Lower leg skin (tissue), 4 donors: ENCODE measurements at regions not wholly inside any gene's neighbourhood (a gene's known extent, or its start where the extent isn't known, plus 50 kb on each side); places are given as distances from the start of the nearest gene placed in this dataset.

ENCODE experiments used
- DNase-seq, 2 donors: peaks; one replicate each; pipeline ENCODE4 v3.0.0-alpha.2; 2019; ENCODE audit warnings: low spot score in 2 of 2
- H3K4me3 ChIP-seq: fragments of 200-600 bp; sonication (generic); 2 replicates; pipeline ENCODE4 v1.5.1; 2017; ENCODE audit warnings: mild to moderate bottlenecking, low read depth; ENCODE audit not compliant: poor library complexity, severe bottlenecking
- POLR2A ChIP-seq, 2 donors: fragments of 450-650 bp; IDR thresholded peaks; one replicate each; pipeline ENCODE4 v1.6.1; 2016 to 2017; ENCODE audit warnings: antibody characterized with exemption in 2 of 2, mild to moderate bottlenecking in 1 of 2, moderate library complexity in 1 of 2
- WGBS, 2 donors: methylation state at CpG; one replicate each; pipeline ENCODE4 v1.1.5; 2018; 5-methylcytosine and 5-hydroxymethylcytosine counted together
- intact Hi-C: fragments of 100-400 bp; cut with DNase I; formaldehyde crosslinking; loops from one replicate; pipeline ENCODE4 v1.15.0; 2023; ENCODE audit warnings: low total_unique reads
- TF ChIP-seq, protein P1 (sequence below), 3 donors: fragments of 450-650 bp; IDR thresholded peaks; one replicate each; pipeline ENCODE4 v1.5.1; 2016; ENCODE audit warnings: antibody characterized with exemption in 3 of 3, mild to moderate bottlenecking in 3 of 3, moderate library complexity in 2 of 3

DNA sequence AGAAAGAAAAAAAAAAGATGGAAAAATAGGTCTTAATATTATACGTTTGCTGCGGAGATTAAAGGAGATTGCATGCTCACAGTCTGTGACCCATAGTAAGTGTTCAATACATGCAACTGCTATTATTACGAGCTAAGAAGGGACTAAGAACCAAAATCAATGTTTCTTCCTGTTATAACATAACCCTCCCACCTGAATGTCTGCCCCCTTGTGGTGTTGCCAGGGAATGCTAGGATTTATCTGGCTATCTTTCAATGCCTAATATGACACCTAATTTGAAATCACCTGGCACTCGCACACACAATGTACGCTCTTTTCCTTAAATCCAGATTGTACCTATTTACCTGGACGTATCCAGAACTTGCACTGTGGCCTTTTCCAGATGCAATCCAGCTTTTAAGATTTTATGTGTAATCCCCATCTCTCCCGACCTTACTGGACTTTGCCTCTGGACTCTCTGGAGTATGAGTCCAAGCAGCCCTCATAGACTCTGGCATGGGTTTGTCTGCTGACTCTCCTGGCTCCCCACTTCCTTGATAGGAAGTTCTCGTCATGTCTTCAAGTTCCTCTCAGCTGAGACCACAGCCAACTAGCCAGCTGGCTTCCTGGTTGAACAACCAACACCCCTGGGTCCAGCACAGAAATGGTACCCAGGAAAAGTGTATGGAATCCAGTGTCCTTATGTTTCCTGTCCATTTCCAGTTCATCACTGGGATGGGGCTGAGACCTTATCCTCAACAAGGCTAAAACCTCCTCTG lies 151.5 kb downstream of the CCDC34 start:
- intact Hi-C loops = no loop called here
- 86 to 91% methylated on average over 8 of the region's 8 CpGs for whole genome bisulfite sequencing, 2 donors
- no peak for TF ChIP-seq POLR2A (IDR thresholded peaks at IDR 0.05)
- TF ChIP-seq, protein P1, sequence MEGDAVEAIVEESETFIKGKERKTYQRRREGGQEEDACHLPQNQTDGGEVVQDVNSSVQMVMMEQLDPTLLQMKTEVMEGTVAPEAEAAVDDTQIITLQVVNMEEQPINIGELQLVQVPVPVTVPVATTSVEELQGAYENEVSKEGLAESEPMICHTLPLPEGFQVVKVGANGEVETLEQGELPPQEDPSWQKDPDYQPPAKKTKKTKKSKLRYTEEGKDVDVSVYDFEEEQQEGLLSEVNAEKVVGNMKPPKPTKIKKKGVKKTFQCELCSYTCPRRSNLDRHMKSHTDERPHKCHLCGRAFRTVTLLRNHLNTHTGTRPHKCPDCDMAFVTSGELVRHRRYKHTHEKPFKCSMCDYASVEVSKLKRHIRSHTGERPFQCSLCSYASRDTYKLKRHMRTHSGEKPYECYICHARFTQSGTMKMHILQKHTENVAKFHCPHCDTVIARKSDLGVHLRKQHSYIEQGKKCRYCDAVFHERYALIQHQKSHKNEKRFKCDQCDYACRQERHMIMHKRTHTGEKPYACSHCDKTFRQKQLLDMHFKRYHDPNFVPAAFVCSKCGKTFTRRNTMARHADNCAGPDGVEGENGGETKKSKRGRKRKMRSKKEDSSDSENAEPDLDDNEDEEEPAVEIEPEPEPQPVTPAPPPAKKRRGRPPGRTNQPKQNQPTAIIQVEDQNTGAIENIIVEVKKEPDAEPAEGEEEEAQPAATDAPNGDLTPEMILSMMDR (IDR thresholded peaks at IDR 0.05) = no peak
- DNase-seq = no peak
- H3K4me3 ChIP-seq = no peak overlapping the region

- TF ChIP-seq, protein P1 (IDR thresholded peaks at IDR 0.05) = no peak
- no peak for TF ChIP-seq POLR2A (IDR thresholded peaks at IDR 0.05)
- no peak overlapping the region for H3K4me3 ChIP-seq
- intact Hi-C loops = no loop called here
- no peak for DNase-seq
- 71 to 80% methylated on average over 5 of the region's 5 CpGs for WGBS, 2 donors
Observed at GRCh38 chr11:27210531-27210930, 152.5 kb downstream of the CCDC34 start.

- no peak for TF ChIP-seq POLR2A (IDR thresholded peaks at IDR 0.05)
- TF ChIP-seq, protein P1 (IDR thresholded peaks at IDR 0.05) = no peak
- peak; percentile 76 to 88 for DNase-seq
- intact Hi-C loops = no loop called here
- H3K4me3 ChIP-seq = no peak overlapping the region
Observed at GRCh38 chr11:27209562-27210005, 153.4 kb downstream of the CCDC34 start.

GRCh38 chr11:27208846-27209245 lies 154.2 kb downstream of the CCDC34 start:
- intact Hi-C loops = no loop called here
- no peak overlapping the region for H3K4me3 ChIP-seq
- WGBS, 2 donors = 71 to 77% methylated on average over 3 of the region's 3 CpGs
- no peak for DNase-seq
- TF ChIP-seq POLR2A (IDR thresholded peaks at IDR 0.05) = no peak
- TF ChIP-seq, protein P1 (IDR thresholded peaks at IDR 0.05) = no peak

DNA sequence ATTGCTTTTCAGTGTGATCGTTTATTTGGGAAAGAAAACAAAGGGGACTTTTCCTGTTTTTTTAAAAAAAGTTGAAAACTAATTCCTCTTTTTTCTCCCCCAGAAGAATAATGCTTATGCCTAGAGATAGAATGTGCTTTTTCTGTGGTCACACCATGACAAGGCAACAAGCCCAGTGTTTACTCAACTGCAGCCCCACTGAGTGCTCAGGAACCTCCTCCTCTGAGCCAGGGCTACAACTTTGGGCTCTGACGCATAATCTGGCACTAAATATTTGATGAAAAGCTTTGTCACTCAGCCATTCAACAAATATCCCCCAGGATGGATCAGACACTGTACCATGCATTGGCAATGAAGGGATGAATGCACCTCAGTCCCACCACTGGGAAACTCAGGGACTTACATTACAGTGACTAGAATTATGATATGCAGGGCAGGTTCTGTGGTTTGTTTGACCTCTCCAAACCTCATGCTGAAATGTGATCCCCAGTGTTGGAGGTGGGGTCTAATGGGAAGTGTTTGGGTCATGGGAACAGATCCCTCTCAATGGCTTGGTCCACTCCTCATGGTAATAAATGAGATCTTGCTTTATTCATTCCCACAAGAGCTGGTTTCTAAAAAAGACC lies 155.9 kb downstream of the CCDC34 start:
- 61 to 72% methylated on average over 2 of the region's 2 CpGs for WGBS, 2 donors
- no peak for TF ChIP-seq POLR2A (IDR thresholded peaks at IDR 0.05)
- TF ChIP-seq, protein P1 (IDR thresholded peaks at IDR 0.05) = no peak
- intact Hi-C loops = no loop called here
- no peak for DNase-seq
- no peak overlapping the region for H3K4me3 ChIP-seq
